ENCODE measurements at regions not wholly inside any gene's neighbourhood (a gene's known extent, or its start where the extent isn't known, plus 50 kb on each side); places are given as distances from the start of the nearest gene placed in this dataset.

DNA sequence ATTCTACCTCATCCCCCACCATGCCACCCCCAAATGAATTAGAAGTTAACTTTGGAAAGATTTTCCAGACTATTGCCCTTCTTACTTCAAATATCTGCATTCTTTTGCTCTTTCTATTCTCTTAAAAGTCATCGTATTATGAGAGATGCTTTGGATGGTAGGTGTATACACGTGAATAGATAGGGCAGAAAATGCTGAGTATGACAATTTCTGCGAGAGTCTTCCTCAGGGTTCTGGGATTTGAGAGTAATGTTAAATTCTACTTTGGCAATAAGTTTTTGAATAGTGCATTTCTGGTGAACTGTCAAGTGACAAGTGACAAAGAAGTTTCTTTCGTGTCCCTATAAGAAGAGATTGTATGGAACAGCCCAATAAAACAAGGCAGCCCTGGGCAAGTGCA is 137.6 kb upstream of the DSEL start:
- DNase-seq (ENCODE audit: low read depth, low spot score) = no peak

DNA sequence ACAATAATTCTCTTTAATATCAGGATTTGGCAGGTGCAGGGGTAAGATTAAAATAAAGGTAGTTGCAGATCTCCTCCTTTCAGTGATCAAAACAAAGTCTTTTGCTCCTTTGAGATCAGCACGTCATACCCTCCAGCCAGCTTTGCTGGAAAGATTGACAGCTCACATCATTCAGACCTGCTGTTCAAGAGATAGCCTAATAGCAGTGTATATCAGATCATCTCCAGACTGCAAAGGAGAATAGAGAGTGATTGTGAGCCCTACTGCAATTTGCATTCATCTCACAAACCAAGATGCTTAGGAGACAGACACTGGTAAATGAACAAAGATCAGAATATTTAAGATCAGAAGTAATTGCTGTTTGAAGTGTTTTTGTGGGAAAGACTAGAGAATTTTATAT is 135.8 kb upstream of the DSEL start:
- DNase-seq (ENCODE audit: low read depth, low spot score) = no peak

DNA sequence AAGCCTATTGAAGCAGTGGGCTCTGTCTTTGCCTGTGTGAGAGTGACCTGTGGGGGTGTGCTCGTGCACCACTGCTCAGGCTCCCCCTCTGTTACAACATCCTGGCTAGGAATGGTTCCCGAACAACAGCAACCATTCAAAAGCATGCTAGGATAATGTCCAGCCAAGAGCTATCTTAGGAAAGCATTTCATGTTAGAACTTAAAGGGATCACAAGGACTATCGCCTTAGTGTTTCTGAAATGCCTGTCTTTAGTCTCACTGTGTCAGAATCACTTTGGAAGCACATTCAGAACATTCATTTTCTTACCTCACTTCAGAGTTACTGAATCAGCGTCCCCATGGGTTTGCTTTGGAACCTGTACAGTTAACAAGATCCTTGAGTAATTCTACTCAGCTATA is 134.9 kb upstream of the DSEL start:
- no peak for DNase-seq (ENCODE audit: low read depth, low spot score)

DNA sequence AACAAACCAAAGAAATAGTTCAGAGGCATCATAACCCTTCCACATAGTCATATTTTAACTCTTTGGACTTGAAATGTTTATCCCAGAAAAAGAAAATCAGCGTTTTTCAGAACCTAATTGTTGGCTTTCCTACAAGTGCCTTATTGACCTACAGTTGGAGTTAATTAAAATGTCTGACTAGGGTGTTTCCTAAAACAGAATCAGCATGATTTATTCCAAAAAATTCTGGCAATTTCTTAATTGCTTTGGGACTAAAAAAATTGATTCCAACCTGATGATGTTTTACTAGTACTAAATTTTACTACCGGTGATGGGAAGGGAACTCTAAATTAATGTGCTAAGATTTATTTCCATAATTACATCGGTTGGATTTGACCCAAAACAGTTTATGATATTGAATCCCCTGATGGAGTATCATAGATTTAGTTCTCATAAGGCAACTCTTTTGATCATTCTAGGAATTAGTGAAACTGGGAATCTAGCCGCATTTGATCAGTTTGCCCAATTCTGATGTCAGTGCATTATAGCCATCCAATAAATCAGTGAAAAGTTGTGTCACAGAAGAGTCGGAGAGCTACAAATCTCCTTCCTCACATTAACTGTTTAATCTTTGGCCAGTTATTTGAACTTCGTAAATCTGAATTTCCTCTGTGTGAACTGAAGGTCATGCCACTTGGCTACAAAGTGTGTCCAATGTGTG is 134.3 kb upstream of the DSEL start:
- DNase-seq (ENCODE audit: low read depth, low spot score) = no peak

DNA sequence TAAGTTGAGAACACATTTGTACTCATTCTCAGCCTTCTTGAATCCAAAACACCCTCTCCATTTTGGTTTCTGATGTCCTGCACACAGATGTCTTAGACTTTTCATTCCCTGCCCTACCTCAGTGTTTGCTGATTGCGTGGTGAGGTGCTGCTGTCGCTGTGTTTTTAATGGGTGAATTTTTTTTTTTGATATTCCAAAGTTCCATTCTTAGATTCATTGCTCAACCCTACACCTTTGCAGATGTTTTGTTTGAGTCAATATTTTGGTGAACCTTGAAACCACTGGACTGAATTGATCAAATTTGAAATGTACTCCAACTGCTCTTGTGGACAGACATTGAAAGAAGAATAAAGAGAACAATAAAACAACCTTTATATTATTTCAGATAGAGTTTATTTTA is 130.4 kb upstream of the DSEL start:
- no peak for DNase-seq (ENCODE audit: low read depth, low spot score)

DNA sequence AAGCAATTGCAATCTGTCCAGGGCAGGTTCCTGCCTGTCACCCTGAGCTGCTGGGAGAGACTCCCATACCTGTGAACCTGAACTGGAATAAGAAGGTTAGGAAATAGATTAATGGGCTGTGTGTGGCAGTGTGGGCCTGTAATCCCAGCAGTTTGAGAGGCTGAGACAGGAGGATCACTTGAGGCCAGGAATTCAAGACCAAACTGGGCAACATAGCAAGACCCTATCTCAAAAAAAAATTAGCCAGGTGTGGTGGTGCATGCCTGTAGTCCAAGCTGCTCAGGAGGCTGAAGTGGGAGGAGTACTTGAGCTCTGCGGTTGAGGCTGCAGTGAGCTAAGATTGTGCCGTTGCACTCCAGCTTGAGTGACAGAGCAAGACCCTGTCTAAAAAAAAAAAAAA is 127.7 kb upstream of the DSEL start:
- no peak for DNase-seq (ENCODE audit: low read depth, low spot score)

DNA sequence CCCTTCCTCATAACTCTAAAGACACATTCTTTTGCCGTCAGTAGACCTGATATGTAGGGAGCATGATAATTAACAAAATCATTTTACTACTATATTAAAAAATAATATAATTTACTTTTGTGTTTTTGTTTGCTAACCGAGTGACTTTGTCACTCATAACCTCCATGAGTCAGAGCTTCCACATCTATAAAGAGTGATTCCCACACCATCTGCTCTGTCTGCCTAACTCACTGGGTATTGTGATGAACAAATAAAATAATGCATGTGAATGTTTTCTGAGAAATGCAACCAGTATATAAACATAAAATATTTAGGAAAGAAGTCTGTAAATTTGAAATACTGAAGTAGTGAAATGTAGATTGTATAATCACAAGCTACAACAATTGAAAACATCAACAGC is 123.4 kb upstream of the DSEL start:
- no peak for DNase-seq (ENCODE audit: low read depth, low spot score)

DNA sequence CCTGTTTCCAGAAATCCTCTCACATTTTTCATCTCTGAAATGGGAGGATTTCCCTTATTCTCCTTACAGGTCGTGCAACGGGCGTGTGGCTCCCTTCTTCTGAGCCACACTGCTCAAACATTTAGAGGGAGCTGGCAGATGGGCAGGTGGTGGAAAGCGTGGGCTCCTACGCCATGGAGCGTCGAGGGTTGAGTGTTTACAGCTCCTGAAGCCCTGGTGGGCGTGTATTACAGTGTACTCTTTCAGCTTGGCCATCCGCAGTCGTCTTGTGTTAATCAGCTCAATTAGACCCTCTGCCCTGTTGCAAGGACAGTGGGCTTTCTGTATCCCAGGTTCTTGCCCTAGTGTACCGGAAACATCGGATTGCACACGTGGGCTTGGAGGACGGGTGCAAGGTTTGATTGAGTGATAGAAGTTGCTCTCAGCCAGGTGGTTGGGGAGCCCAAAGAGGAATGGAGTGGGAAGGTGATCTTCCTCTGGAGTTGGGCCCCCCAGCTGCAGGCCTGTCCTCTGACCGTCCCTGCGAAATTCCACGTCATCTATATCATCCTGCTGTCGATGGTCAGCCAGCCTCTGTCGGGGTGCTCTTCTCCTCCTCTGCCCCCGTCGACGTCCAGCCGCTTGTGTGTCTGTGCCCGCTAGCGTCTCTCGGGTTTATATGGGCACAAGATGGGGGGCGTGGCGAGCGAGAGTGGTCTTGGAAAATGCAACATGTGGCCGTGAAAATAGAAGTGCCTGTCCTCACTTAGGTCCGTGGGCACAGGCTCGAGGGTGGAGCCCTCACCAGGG is 120.3 kb upstream of the DSEL start:
- DNase-seq (ENCODE audit: low read depth, low spot score) = no peak

DNA sequence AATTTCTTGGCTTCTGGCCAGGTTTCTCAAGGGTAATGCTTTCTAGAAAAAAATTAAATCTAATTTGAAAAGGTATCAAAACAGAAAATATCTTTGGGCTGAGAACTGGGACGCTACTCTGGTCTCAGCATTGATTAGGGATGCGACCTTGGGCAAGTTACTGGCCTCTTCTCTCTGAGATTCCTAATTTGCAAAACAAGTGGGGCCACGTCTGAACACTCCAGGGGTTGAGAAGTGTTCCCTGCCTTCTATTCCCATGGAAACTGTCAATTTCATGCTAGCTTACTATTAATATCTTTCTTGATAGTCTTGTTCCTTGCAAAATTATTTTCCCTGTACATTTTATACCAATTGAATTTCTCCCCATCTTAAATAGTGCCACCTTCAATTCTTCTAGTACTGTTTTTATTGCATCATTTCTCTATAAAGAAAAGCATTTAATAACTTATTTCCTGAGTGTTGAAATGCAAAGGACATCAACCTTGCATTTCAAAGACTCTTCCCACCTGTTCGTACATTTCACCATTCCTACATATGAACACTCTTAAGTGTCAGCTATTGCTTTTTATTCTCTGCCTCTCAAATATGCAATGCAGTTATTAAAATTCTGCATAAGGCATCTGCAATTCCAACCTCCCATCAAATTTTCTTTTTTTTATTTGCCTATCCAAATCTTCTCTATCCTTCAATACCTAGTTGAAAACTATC is 118.3 kb upstream of the DSEL start:
- DNase-seq (ENCODE audit: low read depth, low spot score) = no peak

DNA sequence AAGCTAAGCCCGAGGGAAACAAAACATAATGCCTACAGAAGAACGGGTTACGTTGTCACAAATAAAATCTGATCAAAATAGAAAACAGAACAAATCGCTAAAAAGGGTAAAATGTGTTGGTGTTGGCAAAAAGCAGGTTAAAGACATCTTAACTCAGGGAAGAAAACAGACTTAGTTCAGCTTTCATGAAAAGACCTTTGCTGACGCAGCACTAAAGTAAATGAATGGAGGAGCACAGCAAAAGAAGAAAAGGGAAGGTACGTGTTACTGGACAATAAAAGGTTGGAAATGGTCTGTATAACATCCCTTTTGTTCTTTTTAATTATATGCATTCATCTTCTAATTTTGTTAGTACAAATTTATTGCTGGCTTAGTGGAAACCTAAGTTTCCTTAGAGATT is 117.4 kb upstream of the DSEL start:
- no peak for DNase-seq (ENCODE audit: low read depth, low spot score)

DNA sequence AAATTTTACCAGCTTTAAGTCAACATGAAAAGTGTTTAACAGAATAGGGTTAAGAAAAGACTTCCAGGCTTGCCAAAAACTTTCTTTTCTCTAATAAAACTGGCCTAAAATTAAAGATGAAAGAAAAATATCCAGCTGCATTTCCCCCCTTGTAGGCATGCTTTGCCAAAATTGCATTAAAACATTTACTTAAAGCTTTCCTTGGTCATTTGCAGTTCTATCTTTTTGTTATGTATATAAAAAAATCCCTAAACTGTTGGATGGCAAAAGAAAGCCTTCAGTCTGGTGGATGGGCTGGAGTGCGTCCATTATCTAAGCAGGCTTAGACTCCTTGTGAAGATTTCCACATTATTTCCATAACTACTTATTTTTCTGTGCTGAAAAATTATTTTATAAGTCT is 105.4 kb upstream of the DSEL start:
- DNase-seq (ENCODE audit: low read depth, low spot score) = no peak

DNA sequence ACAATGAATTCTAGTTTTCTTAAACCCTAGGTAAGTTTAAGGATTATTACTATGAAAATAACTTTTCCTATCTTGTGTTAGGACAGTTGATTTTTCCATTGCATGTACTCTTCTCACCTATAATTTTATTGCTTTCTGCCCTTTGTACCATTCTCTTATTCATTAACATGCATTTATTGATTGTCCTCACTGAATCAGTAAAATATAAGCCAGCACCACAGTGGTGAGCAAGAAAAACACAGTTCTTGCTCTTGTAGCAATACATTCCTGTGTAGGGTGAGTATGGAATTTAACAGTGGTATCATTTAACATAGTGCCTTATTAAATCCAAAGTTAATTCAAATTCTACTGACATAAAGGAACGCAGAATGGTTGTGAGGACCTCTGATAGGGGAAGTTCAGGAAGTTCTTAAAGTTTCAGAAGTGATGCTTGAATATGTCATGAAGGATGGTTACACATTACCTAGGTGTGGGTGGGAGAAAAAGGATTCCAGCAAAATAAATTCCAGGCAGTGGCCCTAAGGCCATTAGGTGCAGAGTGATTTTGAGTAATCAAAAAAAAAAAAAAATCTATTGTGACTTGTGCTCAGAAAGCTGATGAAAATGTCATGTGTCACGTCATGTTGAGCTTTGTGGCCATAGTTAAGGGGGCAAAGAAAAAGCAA is 104.7 kb upstream of the DSEL start:
- no peak for DNase-seq (ENCODE audit: low read depth, low spot score)

DNA sequence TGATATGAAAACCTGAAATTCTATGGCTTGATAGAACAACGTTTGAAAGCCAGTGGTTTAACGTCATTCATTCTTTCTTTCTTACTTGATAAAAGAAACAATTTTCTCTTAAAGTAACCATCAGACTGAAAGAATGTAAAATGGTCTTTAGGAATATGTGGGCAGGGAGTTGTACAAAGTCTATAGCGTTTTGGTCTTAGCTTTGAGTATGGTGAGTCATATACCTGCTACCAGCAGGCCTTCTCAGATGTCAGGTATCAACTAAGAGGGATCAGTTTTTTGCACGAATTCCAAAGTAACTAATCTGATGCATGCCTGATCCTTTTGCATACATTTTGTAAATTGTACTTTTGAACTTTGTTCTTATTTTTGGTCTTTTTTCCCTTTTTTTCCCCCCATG is 101.5 kb upstream of the DSEL start:
- DNase-seq (ENCODE audit: low read depth, low spot score) = no peak

DNA sequence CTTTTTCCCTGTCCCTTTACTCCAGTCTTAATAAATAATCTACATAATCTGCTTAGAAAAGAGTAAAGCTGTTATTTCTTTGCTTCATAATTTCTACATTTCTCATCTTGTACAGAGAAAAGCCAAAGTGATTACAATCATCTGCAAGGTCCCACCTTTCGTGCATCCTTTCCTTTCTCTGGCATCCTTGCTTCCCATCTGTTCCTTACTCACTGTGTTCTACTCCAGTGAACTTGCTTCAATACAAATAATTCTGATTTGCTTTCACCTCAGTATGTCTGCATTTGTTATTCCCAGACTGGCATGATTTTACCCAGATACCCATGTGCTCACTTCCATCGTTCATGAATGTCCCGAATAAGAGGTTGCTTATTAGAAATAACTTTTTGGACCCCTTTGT is 99.4 kb upstream of the DSEL start:
- no peak for DNase-seq (ENCODE audit: low read depth, low spot score)

DNA sequence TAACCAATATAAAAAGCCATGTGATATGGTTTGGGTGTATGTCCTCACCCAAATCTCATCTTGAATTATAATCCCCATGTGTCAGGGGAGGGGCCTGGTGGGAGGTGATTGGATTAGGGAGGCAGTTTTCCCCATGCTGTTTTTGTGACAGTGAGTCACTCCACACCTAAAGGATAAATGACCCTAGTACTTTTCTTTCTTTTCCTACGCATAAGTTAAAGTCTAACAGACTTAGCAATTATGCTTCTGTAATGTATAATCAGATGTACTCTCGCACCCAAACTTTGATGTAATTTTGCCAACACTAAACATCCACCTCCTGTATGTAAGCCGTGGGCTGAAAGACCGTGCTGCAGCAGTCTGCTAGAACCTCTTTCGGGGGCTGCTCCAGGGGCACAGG is 97.2 kb upstream of the DSEL start:
- DNase-seq (ENCODE audit: low read depth, low spot score) = no peak

DNA sequence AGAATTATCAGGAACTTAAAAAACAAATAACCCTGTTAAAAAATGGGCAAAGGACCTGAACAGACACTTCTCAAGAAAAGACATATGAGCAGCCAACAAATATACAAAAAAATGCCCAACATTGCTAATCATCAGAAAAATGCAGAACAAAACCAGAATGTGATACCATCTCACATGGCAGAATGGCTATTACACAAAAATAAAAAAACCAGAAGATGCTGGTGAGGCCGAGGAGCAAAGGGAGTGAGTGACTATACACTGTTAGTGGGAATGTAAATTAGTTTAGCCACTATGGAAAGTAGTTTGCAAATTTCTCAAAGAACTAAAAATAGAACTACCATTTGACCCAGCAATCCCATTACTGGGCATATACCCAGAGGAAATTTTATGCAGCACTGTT is 95.8 kb upstream of the DSEL start:
- DNase-seq (ENCODE audit: low read depth, low spot score) = no peak

DNA sequence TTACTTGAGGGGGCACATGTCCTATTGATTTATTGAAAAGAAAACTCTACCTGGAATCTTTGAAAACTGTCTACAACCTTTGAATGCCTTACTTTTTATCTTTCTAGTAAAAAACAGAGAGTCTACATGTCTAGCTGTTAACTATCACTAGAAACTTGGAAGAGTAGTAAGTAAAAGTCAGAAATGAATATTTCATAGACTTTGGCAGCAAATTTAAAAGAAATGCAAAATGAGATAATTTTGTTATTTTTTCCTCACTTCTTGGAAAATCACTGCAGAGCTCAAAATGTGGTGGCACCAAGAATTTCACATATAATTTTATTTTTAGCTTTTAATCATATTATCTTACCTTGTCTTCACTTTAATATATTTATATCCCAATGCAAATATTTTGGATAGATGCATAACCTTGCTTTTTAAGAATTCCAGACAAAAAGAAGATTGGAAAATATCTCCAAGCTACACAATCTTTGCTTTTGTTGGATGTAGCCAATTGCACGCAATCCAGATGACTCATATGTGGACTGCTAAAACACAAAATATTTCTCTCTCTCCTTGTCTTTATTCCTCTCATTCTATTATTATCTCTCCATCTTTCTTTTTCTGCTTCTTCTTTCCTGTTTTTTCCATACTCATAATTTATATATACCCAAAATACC is 92.2 kb upstream of the DSEL start:
- no peak for DNase-seq (ENCODE audit: low read depth, low spot score)

DNA sequence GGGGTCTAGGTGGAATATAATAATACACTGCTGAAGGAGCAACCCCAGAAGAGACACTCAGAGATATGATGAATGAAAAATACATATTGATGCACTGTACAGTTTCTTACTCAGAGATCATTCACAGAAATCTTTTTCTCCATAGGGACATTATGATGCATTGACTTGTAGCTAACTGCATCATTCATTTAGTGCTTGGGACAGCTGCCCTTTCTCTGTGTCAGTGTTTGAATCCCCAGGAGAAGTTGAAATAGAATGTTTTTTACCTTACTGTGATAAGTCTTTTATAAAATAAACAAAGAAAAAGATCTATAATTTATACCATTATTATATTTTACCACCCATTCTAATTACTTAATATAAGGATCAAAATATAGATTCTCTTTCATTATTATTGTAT is 91.7 kb upstream of the DSEL start:
- no peak for DNase-seq (ENCODE audit: low read depth, low spot score)

DNA sequence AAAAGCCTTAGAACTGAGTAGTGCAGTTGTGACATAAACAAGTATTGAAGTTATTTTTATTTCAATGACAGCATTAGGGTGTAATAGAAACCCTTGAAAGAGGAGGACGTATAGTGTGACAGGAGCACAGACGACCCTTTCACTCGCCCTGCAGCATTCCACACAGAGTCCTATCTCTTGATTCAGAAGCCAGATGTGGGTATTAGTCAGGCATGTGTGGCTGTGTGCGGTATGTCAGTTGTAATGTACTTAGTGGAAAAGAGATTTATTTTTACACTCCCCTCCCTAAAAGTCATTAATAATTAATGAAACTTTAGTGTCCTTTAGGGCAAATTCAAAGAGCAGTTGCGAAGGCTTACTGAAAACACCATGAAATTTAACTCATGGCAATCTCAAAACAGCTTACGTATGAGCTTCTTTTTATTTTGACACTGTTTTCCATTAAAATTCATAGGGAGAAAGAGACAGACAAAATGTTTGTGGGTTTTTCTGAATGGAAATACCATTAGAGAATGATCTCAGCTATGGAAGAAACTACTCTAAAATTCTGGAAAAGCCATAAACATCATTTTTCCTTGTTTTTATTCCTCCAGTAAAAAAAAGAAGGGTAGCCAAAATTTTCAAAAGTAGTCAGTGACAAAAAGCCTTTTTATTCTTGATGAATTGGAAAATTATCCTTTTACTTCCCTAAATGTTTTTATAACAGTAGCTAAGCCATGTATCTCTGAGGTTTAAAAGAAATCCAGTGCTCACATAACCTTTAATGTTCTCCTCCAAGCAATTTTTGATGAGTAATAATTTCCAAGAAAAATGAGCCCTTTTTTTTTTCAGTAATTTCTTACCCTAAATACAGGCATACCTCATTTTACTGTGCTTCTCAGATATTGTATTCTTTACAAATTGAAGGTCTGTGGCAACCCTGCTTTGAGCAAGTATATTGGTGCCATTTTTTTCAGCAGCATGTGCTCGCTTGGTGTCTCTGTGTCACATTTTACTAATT is 84.0 kb upstream of the DSEL start:
- DNase-seq (ENCODE audit: low read depth, low spot score) = no peak

DNA sequence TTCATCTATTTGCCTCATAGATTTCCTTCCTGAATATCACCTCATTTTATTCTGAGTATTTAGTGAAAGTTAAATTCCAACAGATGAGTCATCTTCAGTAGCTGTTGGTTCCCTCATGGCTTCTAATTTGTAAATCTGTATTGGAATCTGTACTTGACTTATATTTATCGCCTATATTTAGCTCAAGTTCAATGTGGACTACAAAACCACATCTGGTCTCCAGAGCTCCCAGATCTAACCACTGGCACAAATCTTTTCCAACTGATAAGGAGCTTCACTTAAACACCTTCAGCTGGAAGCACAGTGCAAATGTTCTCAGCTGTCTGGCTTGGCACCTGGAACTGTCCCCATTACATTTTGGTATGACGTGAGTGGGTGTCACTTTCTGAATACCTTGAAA is 82.8 kb upstream of the DSEL start:
- DNase-seq (ENCODE audit: low read depth, low spot score) = no peak

DNA sequence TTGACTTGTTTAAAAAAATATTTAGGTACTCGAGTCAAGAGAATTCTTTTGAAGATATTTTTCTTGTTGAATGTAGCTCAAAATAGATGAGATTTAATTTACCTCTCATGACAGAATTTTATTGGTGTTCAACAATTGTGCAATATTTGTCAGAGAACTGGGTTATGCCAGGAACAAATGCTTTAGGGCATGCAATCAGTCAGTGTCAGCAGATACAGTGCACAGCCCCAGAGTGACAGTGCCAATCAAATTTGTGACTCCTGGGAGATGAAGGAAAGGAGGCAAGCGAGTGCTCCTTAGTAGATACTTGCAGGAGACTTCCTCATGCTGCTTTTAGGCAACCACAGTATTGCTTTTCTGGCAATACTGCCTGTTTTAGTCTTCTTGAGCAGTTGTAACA is 81.2 kb upstream of the DSEL start:
- no peak for DNase-seq (ENCODE audit: low read depth, low spot score)

All from brain pericyte (primary cell).